ENCODE measurements at regions not wholly inside any gene's neighbourhood (a gene's known extent, or its start where the extent isn't known, plus 50 kb on each side); places are given as distances from the start of the nearest gene placed in this dataset.

DNA sequence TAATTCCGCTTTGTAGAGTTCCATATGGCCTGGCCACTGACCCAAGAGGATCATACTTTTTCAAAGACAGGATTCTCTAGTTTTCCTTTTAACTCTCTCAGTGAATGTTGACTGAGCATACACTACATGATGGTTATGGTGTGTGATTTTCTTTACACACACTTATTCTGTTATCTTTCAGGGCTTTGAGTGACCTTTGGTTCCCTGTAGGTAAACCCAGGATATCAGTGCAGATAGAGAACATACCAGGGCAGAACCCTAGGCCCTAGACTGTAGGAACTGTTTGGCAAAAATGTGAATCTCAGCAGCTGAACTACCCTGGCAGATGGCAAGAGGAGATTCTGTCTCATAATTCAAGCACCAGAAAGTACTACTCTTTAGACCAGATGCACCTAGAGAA lies 159.6 kb downstream of the KCNA5 start:
- TF ChIP-seq, protein P1, sequence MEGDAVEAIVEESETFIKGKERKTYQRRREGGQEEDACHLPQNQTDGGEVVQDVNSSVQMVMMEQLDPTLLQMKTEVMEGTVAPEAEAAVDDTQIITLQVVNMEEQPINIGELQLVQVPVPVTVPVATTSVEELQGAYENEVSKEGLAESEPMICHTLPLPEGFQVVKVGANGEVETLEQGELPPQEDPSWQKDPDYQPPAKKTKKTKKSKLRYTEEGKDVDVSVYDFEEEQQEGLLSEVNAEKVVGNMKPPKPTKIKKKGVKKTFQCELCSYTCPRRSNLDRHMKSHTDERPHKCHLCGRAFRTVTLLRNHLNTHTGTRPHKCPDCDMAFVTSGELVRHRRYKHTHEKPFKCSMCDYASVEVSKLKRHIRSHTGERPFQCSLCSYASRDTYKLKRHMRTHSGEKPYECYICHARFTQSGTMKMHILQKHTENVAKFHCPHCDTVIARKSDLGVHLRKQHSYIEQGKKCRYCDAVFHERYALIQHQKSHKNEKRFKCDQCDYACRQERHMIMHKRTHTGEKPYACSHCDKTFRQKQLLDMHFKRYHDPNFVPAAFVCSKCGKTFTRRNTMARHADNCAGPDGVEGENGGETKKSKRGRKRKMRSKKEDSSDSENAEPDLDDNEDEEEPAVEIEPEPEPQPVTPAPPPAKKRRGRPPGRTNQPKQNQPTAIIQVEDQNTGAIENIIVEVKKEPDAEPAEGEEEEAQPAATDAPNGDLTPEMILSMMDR (IDR thresholded peaks at IDR 0.05), result no peak
- H3K4me3 ChIP-seq, result no peak overlapping the region
- DNase-seq (ENCODE audit: low spot score), result no peak
- no peak overlapping the region for H3K27ac ChIP-seq

DNA sequence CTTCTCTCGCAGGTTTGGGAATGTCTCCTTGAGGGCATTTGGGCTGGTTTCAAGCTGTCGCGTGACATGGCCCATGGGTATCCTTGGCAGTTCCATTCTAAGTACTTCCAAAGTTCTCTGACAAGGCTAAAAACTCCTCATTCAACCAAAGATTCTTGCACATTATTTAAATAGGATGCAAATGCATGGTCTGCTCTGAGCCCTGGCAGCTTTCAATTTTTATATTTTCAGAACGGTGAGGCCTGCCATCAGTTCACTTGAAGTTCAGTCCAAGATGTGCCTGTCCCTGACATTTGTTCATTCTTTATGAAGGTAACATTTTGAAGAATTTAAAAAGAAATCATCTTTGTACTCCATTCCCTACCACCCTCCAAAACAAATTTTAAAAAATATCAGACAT lies 160.0 kb downstream of the KCNA5 start:
- Histone ChIP-seq H3K4me3 (no peak overlapping the region), H3K27ac (no peak overlapping the region)
- no peak for DNase-seq (ENCODE audit: low spot score)
- TF ChIP-seq, protein P1 (IDR thresholded peaks at IDR 0.05), result no peak

DNA sequence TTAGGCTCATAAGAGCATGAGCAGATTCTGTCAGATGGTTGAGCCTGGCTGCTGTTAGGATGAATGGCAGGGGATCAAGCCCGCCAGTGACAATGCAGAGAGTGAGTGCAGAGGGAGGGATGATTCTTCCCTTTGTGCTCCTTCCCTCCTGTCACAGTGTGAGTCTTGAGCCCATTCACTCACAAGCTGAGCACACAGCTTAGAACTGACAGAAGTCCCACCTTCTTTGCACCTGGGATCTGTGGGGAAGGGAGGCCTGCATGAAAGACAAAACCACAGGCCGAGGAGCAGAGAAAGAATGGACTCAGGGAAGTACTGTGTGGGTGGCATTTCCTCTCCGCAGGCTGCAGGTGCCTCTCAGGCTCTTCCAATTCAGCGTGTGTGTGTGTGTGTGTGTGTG lies 160.6 kb downstream of the KCNA5 start:
- TF ChIP-seq, protein P1 (IDR thresholded peaks at IDR 0.05), result no peak
- no peak for DNase-seq (ENCODE audit: low spot score)
- Histone ChIP-seq H3K4me3 (no peak overlapping the region), H3K27ac (no peak overlapping the region)

DNA sequence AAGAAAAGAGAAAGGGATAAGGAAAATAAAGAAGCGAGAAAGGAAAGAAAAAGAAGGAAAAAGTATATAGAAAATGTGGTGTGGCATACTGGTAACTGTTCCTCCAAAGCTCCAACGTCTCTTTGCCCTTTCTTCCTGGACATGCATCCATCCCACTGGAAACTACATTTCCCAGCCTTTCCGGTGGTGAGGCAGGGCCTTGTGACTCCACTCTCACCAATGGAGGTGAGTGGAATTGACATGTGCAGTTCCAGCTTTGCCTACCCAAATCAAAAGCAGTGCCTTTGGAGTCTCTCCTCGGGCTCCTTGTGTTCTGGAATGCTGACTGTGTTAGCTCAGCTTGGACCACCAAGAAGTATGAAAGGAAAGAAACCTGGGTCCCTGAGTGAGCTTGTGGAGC lies 161.2 kb downstream of the KCNA5 start:
- no peak for DNase-seq (ENCODE audit: low spot score)
- Histone ChIP-seq H3K4me3 (no peak overlapping the region), H3K27ac (no peak overlapping the region)
- TF ChIP-seq, protein P1 (IDR thresholded peaks at IDR 0.05), result no peak

DNA sequence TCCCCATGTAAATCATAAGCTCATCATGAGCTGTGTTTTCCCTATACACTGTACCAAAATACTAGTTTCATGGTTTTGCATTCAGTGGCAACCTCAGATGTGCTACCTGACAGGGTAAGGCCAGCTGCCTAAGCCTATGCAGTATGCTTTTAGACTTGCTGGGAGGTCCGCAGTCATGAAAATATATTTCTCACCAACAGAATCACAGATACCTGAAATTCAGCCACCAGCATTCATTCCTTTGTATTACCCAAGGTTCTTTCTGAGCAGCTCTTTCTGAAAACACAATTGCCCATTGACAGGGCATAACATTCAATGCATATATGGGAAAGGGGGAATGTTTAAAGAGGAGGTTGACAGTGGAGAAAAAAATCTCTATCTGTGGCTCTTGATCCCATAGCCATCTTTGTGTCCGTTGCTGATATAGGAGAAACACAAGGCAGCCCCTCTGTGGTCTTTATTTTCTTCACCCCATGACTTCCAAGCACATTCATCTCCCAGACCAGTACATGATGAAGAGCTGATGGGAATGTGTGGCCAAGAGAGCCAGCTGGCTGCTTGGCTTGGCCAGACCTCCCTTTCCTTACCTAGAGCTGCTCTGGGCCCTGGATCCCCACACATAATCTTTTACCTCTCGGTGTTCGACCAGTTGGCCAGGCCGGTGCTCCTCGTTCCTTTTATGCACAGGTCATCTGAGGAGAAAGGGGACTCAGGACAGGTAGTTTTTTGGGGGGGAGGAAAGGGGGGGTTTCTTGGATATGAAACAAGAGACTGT lies 162.9 kb downstream of the KCNA5 start:
- TF ChIP-seq, protein P1 (IDR thresholded peaks at IDR 0.05), result no peak
- no peak for DNase-seq (ENCODE audit: low spot score)
- H3K4me3 ChIP-seq, result no peak overlapping the region
- no peak overlapping the region for H3K27ac ChIP-seq

DNA sequence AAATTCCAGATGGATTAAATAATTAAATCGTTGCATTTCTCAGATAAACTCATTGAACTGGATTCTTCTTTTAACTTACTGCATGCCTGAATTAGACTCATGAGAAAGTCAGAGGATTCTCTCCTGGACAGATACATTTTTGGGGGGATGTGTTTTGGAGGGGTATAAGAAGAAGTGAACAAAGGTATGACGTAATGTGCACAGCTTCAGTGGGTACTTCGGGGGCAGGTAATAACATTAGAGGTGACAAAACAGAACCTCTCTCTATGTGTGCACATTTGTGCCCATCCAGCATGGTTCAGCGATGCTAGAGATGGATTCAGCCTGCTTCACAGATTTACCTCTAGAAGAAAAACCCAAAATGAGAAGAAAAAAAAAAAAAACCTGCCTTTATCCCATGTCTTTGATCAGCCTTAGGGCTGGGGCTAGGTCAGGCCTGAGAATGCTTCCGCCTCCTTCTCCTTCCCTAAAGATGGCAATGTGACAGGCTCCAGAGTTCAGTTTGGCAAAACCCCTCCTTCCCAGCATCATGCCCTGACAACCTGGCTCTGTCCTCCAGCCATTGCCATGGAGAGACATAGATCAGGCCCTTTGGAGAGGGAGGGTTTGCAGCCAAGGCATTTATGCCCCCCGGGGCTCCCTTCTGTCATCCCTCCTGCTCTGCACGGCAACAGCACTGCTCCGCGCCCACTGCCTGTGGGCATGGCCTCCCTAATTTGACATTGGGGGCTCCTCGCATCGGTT lies 166.7 kb downstream of the KCNA5 start:
- Histone ChIP-seq H3K27ac (no peak overlapping the region), H3K4me3 (no peak overlapping the region)
- DNase-seq (ENCODE audit: low spot score), result no peak
- TF ChIP-seq, protein P1 (IDR thresholded peaks at IDR 0.05), result no peak

DNA sequence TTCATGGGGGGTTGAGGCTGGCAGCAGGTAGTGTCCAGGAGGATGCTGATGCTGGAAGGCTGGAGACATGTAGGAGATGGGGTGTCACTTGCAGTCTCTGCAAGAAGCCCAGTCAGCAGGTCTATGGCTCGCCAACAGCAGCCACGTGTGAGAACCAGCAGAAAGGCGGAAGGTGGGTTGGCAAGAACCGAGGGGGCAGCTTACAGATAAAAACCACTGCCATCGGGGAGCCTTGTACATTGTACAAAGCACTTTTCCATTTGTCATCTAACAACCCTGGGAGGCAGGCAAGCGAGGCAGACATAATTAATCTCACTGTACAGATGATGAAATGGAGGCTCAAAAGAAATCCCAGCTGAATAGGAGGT lies 167.2 kb downstream of the KCNA5 start:
- no peak for DNase-seq (ENCODE audit: low spot score)
- no peak overlapping the region for H3K27ac ChIP-seq
- TF ChIP-seq, protein P1 (IDR thresholded peaks at IDR 0.05), result no peak
- no peak overlapping the region for H3K4me3 ChIP-seq
